Lung (tissue), 11 donors: ENCODE measurements at regions not wholly inside any gene's neighbourhood (a gene's known extent, or its start where the extent isn't known, plus 50 kb on each side); places are given as distances from the start of the nearest gene placed in this dataset.
A peak's percentile ranks its signal among the peaks of the same experiment; 100 is the strongest.

Experiments
- ATAC-seq: fragments of 200-7000 bp; cut with Tn5 transposase; one replicate; pipeline ENCODE4 v1.9.1; 2020; ENCODE audit warnings: moderate number of reproducible peaks; ENCODE audit not compliant: insufficient read depth, low FRiP score
- DNase-seq, 3 donors: peaks; one replicate each; pipeline ENCODE4 v3.0.0-alpha.2; 2013 to 2017
- H3K27ac ChIP-seq, 2 donors: one replicate each; pipeline ENCODE4 v1.5.1; 2013; ENCODE audit warnings: mild to moderate bottlenecking in 2 of 2, moderate library complexity in 2 of 2, control low read depth in 1 of 2, inconsistent platforms in 1 of 2, low read depth in 1 of 2, low read length in 1 of 2
- H3K27me3 ChIP-seq, 3 donors: one replicate each; pipeline ENCODE4 v1.5.1; 2013; ENCODE audit warnings: low read length in 2 of 3; ENCODE audit not compliant: control insufficient read depth in 3 of 3, insufficient read depth in 3 of 3
- H3K36me3 ChIP-seq, 4 donors: one replicate each; pipeline ENCODE4 v1.5.1; 2013; ENCODE audit warnings: low read length in 4 of 4, mild to moderate bottlenecking in 1 of 4, moderate library complexity in 1 of 4; ENCODE audit not compliant: control insufficient read depth in 4 of 4, insufficient read depth in 4 of 4
- H3K4me1 ChIP-seq, 5 donors: one replicate each; pipeline ENCODE4 v1.5.1; 2013; ENCODE audit warnings: low read length in 5 of 5, mild to moderate bottlenecking in 2 of 5, moderate library complexity in 1 of 5; ENCODE audit not compliant: control insufficient read depth in 5 of 5, insufficient read depth in 5 of 5
- H3K4me3 ChIP-seq: one replicate; pipeline ENCODE4 v1.5.1; 2013; ENCODE audit warnings: mild to moderate bottlenecking, control low read depth, moderate library complexity
- H3K9ac ChIP-seq, 2 donors: one replicate each; pipeline ENCODE4 v1.5.1; 2013; ENCODE audit warnings: low read length in 2 of 2, control low read depth in 1 of 2; ENCODE audit not compliant: insufficient read depth in 1 of 2
- H3K9me3 ChIP-seq, 4 donors: one replicate each; pipeline ENCODE4 v1.5.1; 2013; ENCODE audit warnings: low read length in 3 of 4, mild to moderate bottlenecking in 1 of 4, moderate library complexity in 1 of 4; ENCODE audit not compliant: control insufficient read depth in 4 of 4, insufficient read depth in 3 of 4
- CTCF ChIP-seq: IDR thresholded peaks from 2 replicates; pipeline ENCODE4 v1.5.1; 2012; ENCODE audit warnings: mild to moderate bottlenecking; ENCODE audit errors: control extremely low read depth, extremely low read depth
- WGBS, 2 donors: extraction: QIAGEN DNeasy Blood & Tissue Kit; methylation state at CpG; one replicate each; pipeline ENCODE4 v1.1.7; 2013; 5-methylcytosine and 5-hydroxymethylcytosine counted together
- donor health status: control.
- donor health status: control.
- donor health status: Bipolar disorder and iron deficiency.
- donor health status: healthy.
- donor health status: DM: yes; HTN: yes; CAD: no.

GRCh38 chr5:5063533-5063953 is 76.6 kb upstream of the ADAMTS16 start:
- Histone ChIP-seq H3K9me3 (peaks cover 0 to 2% (median 0%) of the 10 kb centered on the region in 4 donors), H3K27ac (no peak overlapping the region), H3K36me3 (no peaks in the 10 kb centered on the region), H3K4me1 (peaks cover 0 to 10% (median 0%) of the 10 kb centered on the region in 5 donors), H3K27me3 (no peaks in the 10 kb centered on the region), H3K4me3 (no peak overlapping the region), H3K9ac (no peak overlapping the region)
- DNase-seq (no peak), ATAC-seq (no peak)
- no peak for TF ChIP-seq CTCF
- 49 to 53% methylated on average over 3 of the region's 3 CpGs for WGBS, 2 donors

GRCh38 chr5:5065472-5065871 is 74.7 kb upstream of the ADAMTS16 start:
- H3K36me3 ChIP-seq = no peaks in the 10 kb centered on the region
- no peak for TF ChIP-seq CTCF
- H3K27me3 ChIP-seq = no peaks in the 10 kb centered on the region
- WGBS, 2 donors = 89 to 92% methylated on average over 4 of the region's 4 CpGs
- H3K9me3 ChIP-seq = peaks cover 0 to 2% (median 0%) of the 10 kb centered on the region in 4 donors
- ATAC-seq (no peak), DNase-seq (no peak)
- H3K9ac ChIP-seq = no peak overlapping the region
- H3K4me3 ChIP-seq = no peak overlapping the region
- H3K27ac ChIP-seq = no peak overlapping the region
- peaks cover 0 to 23% (median 0%) of the 10 kb centered on the region in 5 donors for H3K4me1 ChIP-seq

GRCh38 chr5:5066276-5067186 is 73.6 kb upstream of the ADAMTS16 start:
- Histone ChIP-seq H3K4me3 (no peak overlapping the region), H3K4me1 (peaks cover 0 to 23% (median 0%) of the 10 kb centered on the region in 5 donors), H3K9me3 (peaks cover 0 to 2% (median 0%) of the 10 kb centered on the region in 4 donors), H3K27ac (no peak overlapping the region), H3K36me3 (no peaks in the 10 kb centered on the region), H3K9ac (no peak overlapping the region), H3K27me3 (no peaks in the 10 kb centered on the region)
- TF ChIP-seq CTCF = no peak
- DNase-seq = peak in 1 of 3 donors; percentile 20
- WGBS, 2 donors = 57 to 75% methylated on average over 6 of the region's 6 CpGs
- no peak for ATAC-seq
